ENCODE measurements at regions not wholly inside any gene's neighbourhood (a gene's known extent, or its start where the extent isn't known, plus 50 kb on each side); places are given as distances from the start of the nearest gene placed in this dataset.

DNA sequence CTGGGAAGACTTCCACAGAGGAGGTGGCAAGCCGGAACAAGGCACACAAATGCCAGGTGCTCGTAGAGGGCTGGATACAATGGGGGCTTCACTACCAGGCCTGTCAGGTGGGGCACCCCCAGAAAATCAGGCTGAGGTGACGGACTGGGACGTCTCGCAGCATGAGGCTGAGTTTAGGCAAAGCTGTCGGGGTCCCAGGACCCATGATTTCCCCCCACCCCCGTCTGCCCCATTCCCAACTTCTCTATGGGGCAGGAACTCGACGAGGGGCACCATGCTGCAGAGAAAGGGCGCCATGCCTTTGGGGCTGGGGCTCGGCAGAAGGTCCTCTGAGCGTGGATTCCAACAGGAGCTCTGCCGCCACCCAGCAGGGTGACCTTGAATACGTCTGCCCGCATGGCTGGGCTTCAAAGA, 65.7 kb upstream of the HES1 start:
- no peak for DNase-seq (ENCODE audit: low read depth, low spot score)
- no peaks in the 10 kb centered on the region for H4K20me1 ChIP-seq (ENCODE audit: control insufficient read depth, extremely low read depth, insufficient read depth, low read length)
- dilution Hi-C loops (cut with MboI; ENCODE audit: extremely low pct_ligation_motif_present, low sequenced_read_pairs): no loop called here
- no peaks in the 10 kb centered on the region for H3K79me2 ChIP-seq (ENCODE audit: control insufficient read depth, insufficient read depth, low read length)
- H3K9me3 ChIP-seq (ENCODE audit: control insufficient read depth, low read depth, low read length): peaks cover 7% of the 10 kb centered on the region
- TF ChIP-seq EZH2 (IDR thresholded peaks at IDR 0.05; ENCODE audit: low read length): no peak
- TF ChIP-seq, protein P1, sequence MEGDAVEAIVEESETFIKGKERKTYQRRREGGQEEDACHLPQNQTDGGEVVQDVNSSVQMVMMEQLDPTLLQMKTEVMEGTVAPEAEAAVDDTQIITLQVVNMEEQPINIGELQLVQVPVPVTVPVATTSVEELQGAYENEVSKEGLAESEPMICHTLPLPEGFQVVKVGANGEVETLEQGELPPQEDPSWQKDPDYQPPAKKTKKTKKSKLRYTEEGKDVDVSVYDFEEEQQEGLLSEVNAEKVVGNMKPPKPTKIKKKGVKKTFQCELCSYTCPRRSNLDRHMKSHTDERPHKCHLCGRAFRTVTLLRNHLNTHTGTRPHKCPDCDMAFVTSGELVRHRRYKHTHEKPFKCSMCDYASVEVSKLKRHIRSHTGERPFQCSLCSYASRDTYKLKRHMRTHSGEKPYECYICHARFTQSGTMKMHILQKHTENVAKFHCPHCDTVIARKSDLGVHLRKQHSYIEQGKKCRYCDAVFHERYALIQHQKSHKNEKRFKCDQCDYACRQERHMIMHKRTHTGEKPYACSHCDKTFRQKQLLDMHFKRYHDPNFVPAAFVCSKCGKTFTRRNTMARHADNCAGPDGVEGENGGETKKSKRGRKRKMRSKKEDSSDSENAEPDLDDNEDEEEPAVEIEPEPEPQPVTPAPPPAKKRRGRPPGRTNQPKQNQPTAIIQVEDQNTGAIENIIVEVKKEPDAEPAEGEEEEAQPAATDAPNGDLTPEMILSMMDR (optimal IDR thresholded peaks at IDR 0.05 in 1 of 3, IDR thresholded peaks at IDR 0.05 in 1 of 3, conservative IDR thresholded peaks at IDR 0.05 in 1 of 3; ENCODE audit: extremely low read depth in 1 of 3, insufficient read depth in 2 of 3, low read length in 3 of 3): no peak
- H3K4me3 ChIP-seq (ENCODE audit: control insufficient read depth in 2 of 3, extremely low read depth in 1 of 3, insufficient read depth in 2 of 3, low read depth in 1 of 3, low read length in 3 of 3): peak overlapping the region in 2 of 3 experiments; percentile 10 to 20
- peak overlapping the region; percentile 60 for H3K4me2 ChIP-seq (ENCODE audit: control insufficient read depth, extremely low read depth, insufficient read depth, low read depth, low read length)
- no peak for FAIRE-seq
- peak overlapping the region; percentile 58 for H2AFZ ChIP-seq (ENCODE audit: control insufficient read depth, low read length)
- H3K27ac ChIP-seq (ENCODE audit: control insufficient read depth, insufficient read depth, low read length): peak overlapping the region; percentile 82
- H3K36me3 ChIP-seq (ENCODE audit: control insufficient read depth in 2 of 2, extremely low read depth in 1 of 2, insufficient read depth in 2 of 2, low read length in 2 of 2): no peaks in the 10 kb centered on the region
- no peaks in the 10 kb centered on the region for H3K9me1 ChIP-seq (ENCODE audit: control insufficient read depth, extremely low read depth, insufficient read depth, low read length)
- peaks cover 25% of the 10 kb centered on the region for H3K4me1 ChIP-seq (ENCODE audit: control insufficient read depth, extremely low read depth, insufficient read depth, low read length)
- peak overlapping the region; percentile 78 for H3K9ac ChIP-seq (ENCODE audit: control insufficient read depth, extremely low read depth, insufficient read depth, low read length)
- no peaks in the 10 kb centered on the region for H3K27me3 ChIP-seq (ENCODE audit: control insufficient read depth, extremely low read depth, insufficient read depth, low read length)

DNA sequence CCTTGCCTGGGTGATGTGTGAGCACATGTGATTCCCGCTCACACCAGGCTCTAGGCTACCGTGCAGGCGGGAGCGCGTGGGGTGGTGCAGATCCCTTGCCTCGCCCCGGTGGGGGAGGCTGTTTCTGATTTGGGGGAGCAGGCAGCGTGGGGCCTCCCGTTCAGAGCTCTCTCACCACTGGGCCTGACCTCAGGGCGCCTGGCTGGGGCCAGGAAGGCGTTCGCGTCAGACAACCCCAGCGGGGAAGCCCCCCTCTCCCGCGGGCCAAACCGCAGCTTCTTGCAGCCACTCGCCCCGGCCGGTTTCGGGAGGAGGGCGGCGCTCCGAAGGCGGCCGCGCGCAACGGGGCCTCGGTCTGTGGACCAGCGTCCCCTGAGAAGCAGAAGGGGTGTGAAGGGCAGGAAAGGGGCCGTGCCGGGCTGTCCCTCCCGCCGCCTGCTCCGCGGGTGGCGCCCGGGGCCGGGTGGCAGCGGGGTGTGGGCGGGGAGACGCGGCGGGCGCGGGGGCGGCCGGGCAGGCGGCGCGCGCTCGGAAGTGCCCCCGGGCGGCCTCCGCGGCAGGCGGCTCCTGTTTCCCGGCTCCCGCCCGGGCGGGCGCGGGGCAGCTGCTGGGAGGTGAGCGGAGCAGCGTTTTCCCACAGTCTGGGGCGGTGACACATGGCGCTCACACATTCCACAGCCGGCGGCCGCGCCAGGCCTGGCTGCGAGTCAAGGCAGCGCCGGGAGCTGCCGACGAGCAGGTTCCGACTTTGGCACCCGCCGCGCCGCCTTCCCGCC, 65.1 kb upstream of the HES1 start:
- no peaks in the 10 kb centered on the region for H4K20me1 ChIP-seq (ENCODE audit: control insufficient read depth, extremely low read depth, insufficient read depth, low read length)
- peak; percentile 52 for DNase-seq (ENCODE audit: low read depth, low spot score)
- H3K4me1 ChIP-seq (ENCODE audit: control insufficient read depth, extremely low read depth, insufficient read depth, low read length): peaks cover 25% of the 10 kb centered on the region
- no peaks in the 10 kb centered on the region for H3K79me2 ChIP-seq (ENCODE audit: control insufficient read depth, insufficient read depth, low read length)
- peaks cover 2% of the 10 kb centered on the region for H3K27me3 ChIP-seq (ENCODE audit: control insufficient read depth, extremely low read depth, insufficient read depth, low read length)
- peak overlapping the region; percentile 78 for H3K9ac ChIP-seq (ENCODE audit: control insufficient read depth, extremely low read depth, insufficient read depth, low read length)
- peak overlapping the region; percentile 24 to 61 (median 55) for H3K4me3 ChIP-seq (ENCODE audit: control insufficient read depth in 2 of 3, extremely low read depth in 1 of 3, insufficient read depth in 2 of 3, low read depth in 1 of 3, low read length in 3 of 3)
- peak overlapping the region; percentile 82 for H3K27ac ChIP-seq (ENCODE audit: control insufficient read depth, insufficient read depth, low read length)
- no peaks in the 10 kb centered on the region for H3K9me1 ChIP-seq (ENCODE audit: control insufficient read depth, extremely low read depth, insufficient read depth, low read length)
- H2AFZ ChIP-seq (ENCODE audit: control insufficient read depth, low read length): peak overlapping the region; percentile 58
- H3K4me2 ChIP-seq (ENCODE audit: control insufficient read depth, extremely low read depth, insufficient read depth, low read depth, low read length): peak overlapping the region; percentile 83
- TF ChIP-seq, protein P1 (optimal IDR thresholded peaks at IDR 0.05 in 1 of 3, IDR thresholded peaks at IDR 0.05 in 1 of 3, conservative IDR thresholded peaks at IDR 0.05 in 1 of 3; ENCODE audit: extremely low read depth in 1 of 3, insufficient read depth in 2 of 3, low read length in 3 of 3): no peak
- TF ChIP-seq EZH2 (IDR thresholded peaks at IDR 0.05; ENCODE audit: low read length): no peak
- dilution Hi-C loops (cut with MboI; ENCODE audit: extremely low pct_ligation_motif_present, low sequenced_read_pairs): no loop called here
- FAIRE-seq: no peak
- H3K9me3 ChIP-seq (ENCODE audit: control insufficient read depth, low read depth, low read length): peaks cover 7% of the 10 kb centered on the region
- no peaks in the 10 kb centered on the region for H3K36me3 ChIP-seq (ENCODE audit: control insufficient read depth in 2 of 2, extremely low read depth in 1 of 2, insufficient read depth in 2 of 2, low read length in 2 of 2)

Measured in keratinocyte (primary cell).